Fibroblast of skin of left biceps (primary cell): ENCODE measurements at regions not wholly inside any gene's neighbourhood (a gene's known extent, or its start where the extent isn't known, plus 50 kb on each side); places are given as distances from the start of the nearest gene placed in this dataset.

Experiments
- DNase-seq, 2 experiments: peaks; one replicate each; pipeline ENCODE4 v3.0.0-alpha.2; 2013; ENCODE audit warnings: low read depth in 2 of 2

GRCh38 chr12:93177208-93178153, 200.2 kb upstream of the NUDT4 start:
- DNase-seq = no peak

DNA sequence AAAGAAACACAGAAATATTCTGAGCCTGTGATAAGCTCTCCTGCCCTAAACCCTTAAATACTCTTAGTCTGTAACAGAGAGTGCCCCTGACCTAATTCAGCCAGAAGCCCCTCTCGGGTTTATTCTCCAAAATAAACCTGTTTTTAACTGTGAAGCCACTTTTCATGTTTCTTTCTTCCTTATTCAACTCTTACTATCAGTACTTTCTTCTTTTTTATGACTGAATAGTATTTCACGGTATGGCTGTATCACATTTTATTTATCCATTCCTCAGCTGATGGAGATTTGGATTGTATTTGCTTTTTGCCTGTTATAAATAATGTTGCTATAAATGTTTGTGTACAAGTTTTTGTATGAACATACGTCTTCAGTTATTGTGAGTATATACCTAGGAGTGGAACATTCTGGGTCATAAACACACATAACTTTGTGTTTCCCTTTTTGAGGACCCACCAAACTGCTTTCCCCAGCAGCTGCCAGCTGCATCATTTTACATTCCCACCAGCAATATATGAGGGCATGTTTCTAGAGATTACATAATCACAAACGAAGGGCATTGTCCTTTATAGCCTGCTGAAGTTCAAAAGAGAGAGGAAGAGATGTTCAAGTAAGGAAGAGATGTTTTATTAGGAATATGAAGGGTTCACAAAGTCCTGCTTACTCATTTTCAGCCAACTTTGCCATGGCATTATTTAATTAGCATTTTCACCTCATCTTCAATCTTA, 199.4 kb upstream of the NUDT4 start:
- no peak for DNase-seq

- no peak for DNase-seq
Measured at GRCh38 chr12:93179792-93180191, 197.9 kb upstream of the NUDT4 start.

GRCh38 chr12:93180566-93180965, 197.2 kb upstream of the NUDT4 start:
- DNase-seq = no peak

DNA sequence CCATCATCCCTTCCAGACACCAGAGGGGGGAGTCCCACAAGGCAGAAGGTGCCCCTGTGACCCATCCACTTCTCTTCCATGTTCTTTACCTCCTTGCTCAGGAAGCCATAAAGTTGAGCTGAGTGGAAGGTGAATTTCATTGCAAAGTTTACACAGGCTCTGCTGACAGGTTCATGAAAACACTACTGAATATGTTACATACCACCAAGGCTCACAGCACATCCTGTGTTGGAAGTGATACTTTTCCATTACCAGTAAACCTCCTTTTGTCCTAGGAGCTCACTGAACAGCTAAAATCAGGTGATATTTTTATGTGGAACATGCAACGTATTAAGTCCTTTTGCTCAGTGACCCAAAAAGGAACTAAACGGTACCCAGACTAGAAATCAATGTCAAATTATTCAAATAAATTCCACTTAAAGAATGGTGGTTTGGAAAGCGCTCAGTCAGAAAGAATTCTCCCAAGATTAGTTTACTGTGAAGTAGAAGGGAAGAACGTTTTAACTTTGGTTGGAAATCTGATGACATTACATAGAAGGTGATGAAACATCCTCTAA, 196.2 kb upstream of the NUDT4 start:
- no peak for DNase-seq

GRCh38 chr12:93183940-93184671, 193.6 kb upstream of the NUDT4 start:
- no peak for DNase-seq

DNA sequence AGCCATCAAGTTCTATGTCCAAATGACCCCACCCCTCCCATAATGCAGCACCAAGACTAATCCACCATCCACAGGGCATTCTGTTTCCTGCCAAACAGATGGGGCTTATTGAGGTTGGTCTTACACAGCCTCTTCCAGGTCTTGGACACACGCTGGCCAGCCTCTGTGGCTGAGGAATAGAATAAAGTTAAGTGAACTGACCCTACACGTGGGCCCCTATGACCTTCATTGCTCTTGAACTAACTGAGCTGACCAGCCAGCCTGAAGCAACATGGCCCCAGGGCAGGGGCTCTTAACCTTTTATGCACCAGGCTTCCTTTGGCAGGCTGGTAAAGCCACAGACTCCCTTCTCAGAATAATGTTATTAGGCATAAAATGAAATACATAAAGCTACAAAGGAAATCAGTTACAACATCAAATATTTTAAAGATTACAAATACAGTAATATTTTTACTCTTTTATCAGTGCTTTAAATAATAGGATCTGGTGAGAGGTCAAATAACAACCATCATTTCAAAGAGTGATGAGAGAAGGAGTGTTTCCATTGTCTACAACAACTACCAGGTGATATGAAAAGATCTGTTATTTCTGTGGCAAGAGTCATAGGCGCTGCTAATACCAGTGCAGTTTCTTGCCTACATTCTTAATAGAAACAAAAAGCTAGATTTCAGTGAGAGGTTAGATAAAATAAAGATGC, 192.9 kb upstream of the NUDT4 start:
- no peak for DNase-seq

GRCh38 chr12:93185369-93185741, 192.4 kb upstream of the NUDT4 start:
- DNase-seq = no peak

GRCh38 chr12:93186131-93186530, 191.6 kb upstream of the NUDT4 start:
- DNase-seq = no peak

GRCh38 chr12:93186621-93187020, 191.1 kb upstream of the NUDT4 start:
- no peak for DNase-seq

GRCh38 chr12:93191423-93191822, 186.3 kb upstream of the NUDT4 start:
- DNase-seq = no peak

DNA sequence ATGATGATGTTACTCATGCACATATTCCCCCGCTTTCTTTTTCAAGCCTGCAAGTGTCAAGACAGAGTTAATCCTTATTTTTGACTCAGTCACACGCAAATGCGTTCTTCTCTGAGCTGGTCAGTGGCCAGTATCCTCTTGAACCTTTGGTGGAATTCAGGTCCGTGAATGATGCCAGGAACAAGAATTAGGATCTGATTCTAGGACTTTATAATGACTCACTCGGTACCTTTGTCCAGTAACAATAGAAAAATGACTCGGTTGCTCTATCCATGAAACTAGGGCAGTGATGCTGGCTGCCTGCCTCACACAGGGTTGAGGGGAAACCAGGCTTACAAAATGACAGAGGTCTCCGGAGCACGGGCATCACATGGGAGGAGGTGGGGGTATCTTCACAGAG, 185.8 kb upstream of the NUDT4 start:
- DNase-seq = no peak

DNA sequence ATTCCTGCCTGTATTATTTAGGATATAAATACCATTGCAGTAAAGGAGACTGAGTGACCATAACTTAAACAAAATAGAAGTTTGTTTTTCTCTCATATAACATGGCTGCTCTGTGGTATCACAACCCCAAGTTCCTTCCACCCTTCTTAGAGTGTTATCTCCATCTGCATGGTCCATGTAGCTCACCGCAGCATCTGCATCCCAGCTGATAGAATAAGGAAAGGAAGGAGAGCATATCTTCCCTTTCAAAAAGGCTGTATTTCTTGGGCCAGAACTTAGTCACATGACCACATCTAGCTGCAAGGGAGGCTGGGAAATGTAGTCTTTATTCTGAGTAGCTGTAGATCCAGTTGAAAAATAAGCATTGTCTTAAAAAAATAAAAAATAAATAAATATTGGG, 184.8 kb upstream of the NUDT4 start:
- DNase-seq = no peak

DNA sequence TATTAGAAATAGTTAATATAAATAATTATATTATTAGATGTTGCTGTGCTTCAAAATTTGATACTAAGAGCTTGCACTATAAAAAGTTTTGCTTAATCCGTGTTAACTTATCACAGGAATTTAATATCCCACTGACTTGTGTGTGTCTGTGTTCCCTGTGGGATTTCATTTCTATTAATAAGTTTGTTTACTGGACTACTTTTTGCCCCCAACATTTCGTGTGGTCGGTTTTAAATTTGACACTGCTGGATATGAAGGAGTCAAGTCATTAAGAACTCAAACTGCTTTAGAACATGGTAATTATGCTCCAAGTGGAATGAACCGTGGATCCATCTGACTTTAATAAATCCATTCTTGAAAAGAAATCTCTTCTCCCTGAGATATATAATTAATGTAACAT, 182.2 kb upstream of the NUDT4 start:
- no peak for DNase-seq

DNA sequence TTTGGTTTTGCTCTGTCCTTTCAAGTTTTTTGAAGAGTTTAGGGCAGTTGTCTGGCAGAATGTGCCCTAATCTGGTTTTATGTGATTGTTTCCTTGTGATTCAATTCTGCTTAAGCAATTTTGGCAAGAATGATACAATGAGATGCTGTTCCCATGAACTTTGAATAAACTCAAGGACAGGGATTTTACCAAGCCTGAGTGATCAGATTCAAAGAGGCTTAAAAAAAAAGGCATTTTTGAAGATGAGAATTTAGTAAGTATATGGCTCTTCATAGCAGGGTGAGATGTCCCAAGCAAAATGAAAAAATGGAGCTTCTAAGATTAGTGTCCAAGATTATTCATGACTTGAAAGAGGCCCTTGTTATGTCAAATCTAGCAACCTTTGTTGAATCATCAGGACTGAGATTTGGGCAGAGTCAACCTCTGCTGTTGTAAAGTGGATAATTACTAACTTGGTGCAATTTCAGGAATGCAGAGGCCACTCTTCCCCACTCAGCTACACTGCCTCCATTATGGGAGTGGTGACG, 180.6 kb upstream of the NUDT4 start:
- DNase-seq = no peak

DNA sequence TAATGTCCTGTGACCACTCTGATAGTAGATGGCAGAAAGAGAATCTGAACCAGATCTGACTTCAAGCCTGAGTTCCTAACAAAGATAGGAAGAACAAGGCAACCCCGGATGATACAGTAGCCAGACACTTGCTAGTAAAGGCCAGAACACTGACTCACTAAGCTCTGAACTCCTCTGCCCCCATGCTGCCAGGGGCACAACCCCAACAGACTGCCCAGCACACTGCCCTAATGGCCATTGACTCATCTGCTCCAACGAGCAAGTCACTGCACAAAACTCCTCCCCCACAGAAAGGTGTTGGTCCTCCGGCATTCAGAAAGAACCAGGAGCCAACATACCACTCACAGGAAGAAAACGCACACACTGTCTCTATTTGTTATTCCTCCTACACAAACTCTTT, 179.6 kb upstream of the NUDT4 start:
- DNase-seq = no peak

GRCh38 chr12:93199831-93200236, 177.9 kb upstream of the NUDT4 start:
- DNase-seq = no peak

DNA sequence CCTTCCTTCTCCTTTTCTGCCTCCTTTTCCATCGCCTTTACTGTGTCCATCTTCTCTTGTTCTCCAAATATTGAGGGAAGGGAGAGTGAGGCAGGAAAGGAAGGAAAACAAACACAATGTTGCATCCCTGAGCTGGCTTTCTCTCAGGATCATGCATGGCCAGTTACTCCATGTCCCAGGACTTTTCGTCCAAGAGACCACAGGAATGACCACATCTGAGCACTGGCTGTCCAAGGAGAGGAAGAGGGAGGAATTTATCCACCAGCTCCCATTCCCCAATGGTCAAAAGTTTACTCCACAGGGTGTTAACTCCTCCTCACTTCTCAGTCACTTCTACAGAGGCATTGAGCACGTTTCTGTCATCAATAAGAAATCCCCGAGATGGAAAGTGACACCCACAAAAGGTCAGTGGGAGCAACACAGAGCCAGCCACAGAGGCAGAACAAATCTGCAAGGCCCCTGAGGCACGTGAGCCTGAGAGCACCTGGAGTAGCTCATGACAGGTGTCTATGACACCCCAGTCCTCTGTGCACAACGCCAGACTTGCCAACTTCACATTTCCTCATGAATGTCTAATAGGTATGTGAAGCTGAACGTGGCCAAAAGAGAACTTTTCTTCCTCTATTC, 177.3 kb upstream of the NUDT4 start:
- DNase-seq = no peak

GRCh38 chr12:93201990-93202389, 175.7 kb upstream of the NUDT4 start:
- DNase-seq = no peak

DNA sequence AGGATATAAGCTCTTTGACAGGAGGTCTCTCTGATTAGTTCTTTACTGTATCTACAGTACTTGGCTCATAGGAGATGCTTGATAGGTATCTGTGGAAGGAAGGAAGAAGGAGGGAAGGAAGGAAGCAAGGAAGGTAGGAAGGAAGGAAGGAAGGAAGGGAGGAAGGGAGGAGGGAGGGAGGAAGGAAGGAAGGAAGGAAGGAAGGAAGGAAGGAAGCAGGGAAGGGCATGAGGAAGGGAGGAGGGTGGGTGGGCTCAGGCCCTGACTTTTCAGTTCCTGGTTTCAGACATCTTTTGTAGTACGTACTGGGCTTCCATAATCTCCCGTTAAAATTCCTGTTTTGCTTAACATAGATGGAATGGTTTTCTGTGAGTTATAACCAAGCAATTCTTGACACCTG, 175.0 kb upstream of the NUDT4 start:
- no peak for DNase-seq

- DNase-seq = no peak
Measured at GRCh38 chr12:93203361-93203760, 174.4 kb upstream of the NUDT4 start.
